D721Med (cell line): ENCODE measurements at regions not wholly inside any gene's neighbourhood (a gene's known extent, or its start where the extent isn't known, plus 50 kb on each side); places are given as distances from the start of the nearest gene placed in this dataset.

Experiments
- DNase-seq: peaks from one replicate; pipeline ENCODE4 v3.0.0; 2011; ENCODE audit warnings: low spot score; ENCODE audit not compliant: insufficient read length
- FAIRE-seq: peaks from 2 replicates; lab custom pipeline; 2011; peaks lifted over from hg19 to GRCh38; lab: Jason Lieb, UNC
- CTCF ChIP-seq: IDR thresholded peaks from 2 replicates; pipeline ENCODE4 v1.5.1; 2012; ENCODE audit warnings: mild to moderate bottlenecking, control low read depth; ENCODE audit not compliant: insufficient read depth; ENCODE audit errors: missing control alignments

GRCh38 chr10:70966646-70967553 lies 78.5 kb upstream of the PCBD1 start:
- FAIRE-seq (no peak), DNase-seq (no peak)
- no peak for TF ChIP-seq CTCF

GRCh38 chr10:70967591-70968587 lies 79.5 kb upstream of the PCBD1 start:
- no peak for DNase-seq
- TF ChIP-seq CTCF: no peak
- no peak for FAIRE-seq

GRCh38 chr10:70969188-70969587 lies 80.8 kb upstream of the PCBD1 start:
- DNase-seq (no peak), FAIRE-seq (no peak)
- TF ChIP-seq CTCF: no peak

GRCh38 chr10:70970830-70971229 lies 82.5 kb upstream of the PCBD1 start:
- DNase-seq: no peak
- no peak for FAIRE-seq
- TF ChIP-seq CTCF: no peak

- DNase-seq (no peak), FAIRE-seq (no peak)
- TF ChIP-seq CTCF: no peak
These were observed 84.9 kb upstream of the PCBD1 start for GRCh38 chr10:70973275-70973674.

GRCh38 chr10:70974351-70974901 lies 86.1 kb upstream of the PCBD1 start:
- FAIRE-seq (no peak), DNase-seq (no peak)
- no peak for TF ChIP-seq CTCF
